ENCODE measurements at regions not wholly inside any gene's neighbourhood (a gene's known extent, or its start where the extent isn't known, plus 50 kb on each side); places are given as distances from the start of the nearest gene placed in this dataset.

GRCh38 chr6:15955484-15955883, 173.4 kb upstream of the MYLIP start:
- Histone ChIP-seq H3K36me3 (no peaks in the 10 kb centered on the region), H3K9me3 (no peaks in the 10 kb centered on the region), H3K4me1 (no peaks in the 10 kb centered on the region), H3K27me3 (no peaks in the 10 kb centered on the region), H3K4me3 (no peak overlapping the region), H3K27ac (no peak overlapping the region)
- DNase-seq (no peak), ATAC-seq (no peak)
- WGBS (ENCODE audit: insufficient coverage, low coverage, low lambda C conversion rate, missing lambda C conversion rate) = 68% methylated on average over 3 of the region's 3 CpGs
- TF ChIP-seq POLR2A (IDR thresholded peaks at IDR 0.05) (no peak), CTCF (IDR thresholded peaks at IDR 0.05) (no peak)
- intact Hi-C loops (cut with DNase I) = no loop called here

GRCh38 chr6:15953152-15953880, 175.6 kb upstream of the MYLIP start:
- no peak for DNase-seq
- Histone ChIP-seq H3K4me1 (no peaks in the 10 kb centered on the region), H3K9me3 (no peaks in the 10 kb centered on the region), H3K36me3 (no peaks in the 10 kb centered on the region), H3K4me3 (no peak overlapping the region), H3K27ac (no peak overlapping the region), H3K27me3 (no peaks in the 10 kb centered on the region)
- ATAC-seq = no peak
- TF ChIP-seq POLR2A (IDR thresholded peaks at IDR 0.05) (no peak), CTCF (IDR thresholded peaks at IDR 0.05) (no peak)
- 56% methylated on average over 3 of the region's 3 CpGs for WGBS (ENCODE audit: insufficient coverage, low coverage, low lambda C conversion rate, missing lambda C conversion rate)
- intact Hi-C loops (cut with DNase I) = no loop called here

GRCh38 chr6:15952231-15953151, 176.4 kb upstream of the MYLIP start:
- DNase-seq = no peak
- 78% methylated on average over 7 of the region's 8 CpGs for WGBS (ENCODE audit: insufficient coverage, low coverage, low lambda C conversion rate, missing lambda C conversion rate)
- no peak for ATAC-seq
- Histone ChIP-seq H3K27ac (no peak overlapping the region), H3K36me3 (no peaks in the 10 kb centered on the region), H3K4me1 (no peaks in the 10 kb centered on the region), H3K27me3 (no peaks in the 10 kb centered on the region), H3K9me3 (no peaks in the 10 kb centered on the region), H3K4me3 (no peak overlapping the region)
- TF ChIP-seq POLR2A (IDR thresholded peaks at IDR 0.05) = no peak
- intact Hi-C loops (cut with DNase I) = no loop called here

GRCh38 chr6:15950962-15951569, 177.8 kb upstream of the MYLIP start:
- Histone ChIP-seq H3K4me1 (no peaks in the 10 kb centered on the region), H3K4me3 (no peak overlapping the region), H3K27me3 (no peaks in the 10 kb centered on the region), H3K27ac (no peak overlapping the region), H3K36me3 (no peaks in the 10 kb centered on the region), H3K9me3 (no peaks in the 10 kb centered on the region)
- no peak for TF ChIP-seq POLR2A (IDR thresholded peaks at IDR 0.05)
- no peak for TF ChIP-seq CTCF (IDR thresholded peaks at IDR 0.05)
- WGBS (ENCODE audit: insufficient coverage, low coverage, low lambda C conversion rate, missing lambda C conversion rate) = 57% methylated on average over 2 of the region's 3 CpGs
- ATAC-seq (no peak), DNase-seq (no peak)
- intact Hi-C loops (cut with DNase I) = no loop called here

- ATAC-seq = no peak
- no peaks in the 10 kb centered on the region for H3K9me3 ChIP-seq
- H3K36me3 ChIP-seq = no peaks in the 10 kb centered on the region
- H3K27ac ChIP-seq = no peak overlapping the region
- WGBS (ENCODE audit: insufficient coverage, low coverage, low lambda C conversion rate, missing lambda C conversion rate) = 33% methylated on average over 1 of the region's 1 CpG
- intact Hi-C loops (cut with DNase I) = no loop called here
- no peak for TF ChIP-seq POLR2A (IDR thresholded peaks at IDR 0.05)
- TF ChIP-seq CTCF (IDR thresholded peaks at IDR 0.05) = no peak
- H3K4me3 ChIP-seq = no peak overlapping the region
- DNase-seq = no peak
- no peaks in the 10 kb centered on the region for H3K27me3 ChIP-seq
- no peaks in the 10 kb centered on the region for H3K4me1 ChIP-seq
Measured at GRCh38 chr6:15949982-15950381, 178.9 kb upstream of the MYLIP start.

Measured in right lobe of liver (tissue), 6 donors.